NB4 (cell line): ENCODE measurements at regions not wholly inside any gene's neighbourhood (a gene's known extent, or its start where the extent isn't known, plus 50 kb on each side); places are given as distances from the start of the nearest gene placed in this dataset.

Experiments
- DNase-seq: peaks from one replicate; pipeline ENCODE4 v3.0.0; 2010; ENCODE audit warnings: low read depth
- H3K4me3 ChIP-seq: one replicate; pipeline ENCODE4 v1.5.1; 2011; ENCODE audit warnings: mild to moderate bottlenecking, low read depth, low read length, moderate library complexity
- MYC ChIP-seq: IDR thresholded peaks from 2 replicates; pipeline ENCODE4 v1.6.1; 2011; ENCODE audit warnings: low read depth, low read length
- POLR2A ChIP-seq: IDR thresholded peaks from 2 replicates; pipeline ENCODE4 v1.6.1; 2011; ENCODE audit warnings: mild to moderate bottlenecking; ENCODE audit not compliant: insufficient read length; ENCODE audit errors: extremely low read depth
- TF ChIP-seq, protein P1 (sequence below): IDR thresholded peaks from one replicate; pipeline ENCODE4 v1.5.1; 2012; ENCODE audit warnings: low read depth, low read length
- TF ChIP-seq, protein P2 (sequence below): IDR thresholded peaks from 2 replicates; pipeline ENCODE4 v1.6.1; 2011; ENCODE audit warnings: low read depth, low read length

DNA sequence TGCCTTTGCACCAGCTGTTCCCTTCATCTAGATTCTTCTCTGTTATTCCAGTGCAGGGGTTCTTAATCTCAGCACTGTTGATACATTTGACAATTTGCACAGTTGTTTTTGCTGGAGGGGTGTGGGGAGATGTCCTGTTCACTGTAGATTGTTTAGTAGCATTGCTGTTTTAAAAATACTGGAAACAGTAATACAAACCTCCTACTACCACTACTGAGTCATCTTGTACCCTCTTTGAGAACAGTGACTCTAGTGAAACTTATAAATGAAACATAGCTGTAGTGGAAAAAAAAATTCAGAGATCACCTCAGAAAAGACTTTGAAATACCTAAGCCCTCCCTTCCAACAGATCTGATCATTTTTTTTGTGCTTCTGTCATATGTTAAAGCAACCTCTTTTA is 154.8 kb upstream of the TMEM196 start:
- H3K4me3 ChIP-seq: no peak overlapping the region
- DNase-seq: no peak
- TF ChIP-seq POLR2A (no peak), MYC (no peak)
- TF ChIP-seq, protein P1, sequence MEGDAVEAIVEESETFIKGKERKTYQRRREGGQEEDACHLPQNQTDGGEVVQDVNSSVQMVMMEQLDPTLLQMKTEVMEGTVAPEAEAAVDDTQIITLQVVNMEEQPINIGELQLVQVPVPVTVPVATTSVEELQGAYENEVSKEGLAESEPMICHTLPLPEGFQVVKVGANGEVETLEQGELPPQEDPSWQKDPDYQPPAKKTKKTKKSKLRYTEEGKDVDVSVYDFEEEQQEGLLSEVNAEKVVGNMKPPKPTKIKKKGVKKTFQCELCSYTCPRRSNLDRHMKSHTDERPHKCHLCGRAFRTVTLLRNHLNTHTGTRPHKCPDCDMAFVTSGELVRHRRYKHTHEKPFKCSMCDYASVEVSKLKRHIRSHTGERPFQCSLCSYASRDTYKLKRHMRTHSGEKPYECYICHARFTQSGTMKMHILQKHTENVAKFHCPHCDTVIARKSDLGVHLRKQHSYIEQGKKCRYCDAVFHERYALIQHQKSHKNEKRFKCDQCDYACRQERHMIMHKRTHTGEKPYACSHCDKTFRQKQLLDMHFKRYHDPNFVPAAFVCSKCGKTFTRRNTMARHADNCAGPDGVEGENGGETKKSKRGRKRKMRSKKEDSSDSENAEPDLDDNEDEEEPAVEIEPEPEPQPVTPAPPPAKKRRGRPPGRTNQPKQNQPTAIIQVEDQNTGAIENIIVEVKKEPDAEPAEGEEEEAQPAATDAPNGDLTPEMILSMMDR: no peak
- TF ChIP-seq, protein P2, sequence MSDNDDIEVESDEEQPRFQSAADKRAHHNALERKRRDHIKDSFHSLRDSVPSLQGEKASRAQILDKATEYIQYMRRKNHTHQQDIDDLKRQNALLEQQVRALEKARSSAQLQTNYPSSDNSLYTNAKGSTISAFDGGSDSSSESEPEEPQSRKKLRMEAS: no peak

- no peak overlapping the region for H3K4me3 ChIP-seq
- DNase-seq: peak; percentile 7
- TF ChIP-seq, protein P2: no peak
- TF ChIP-seq MYC: no peak
- TF ChIP-seq POLR2A: no peak
- TF ChIP-seq, protein P1: no peak
Observed at GRCh38 chr7:19920705-19921104, 147.3 kb upstream of the TMEM196 start.

DNA sequence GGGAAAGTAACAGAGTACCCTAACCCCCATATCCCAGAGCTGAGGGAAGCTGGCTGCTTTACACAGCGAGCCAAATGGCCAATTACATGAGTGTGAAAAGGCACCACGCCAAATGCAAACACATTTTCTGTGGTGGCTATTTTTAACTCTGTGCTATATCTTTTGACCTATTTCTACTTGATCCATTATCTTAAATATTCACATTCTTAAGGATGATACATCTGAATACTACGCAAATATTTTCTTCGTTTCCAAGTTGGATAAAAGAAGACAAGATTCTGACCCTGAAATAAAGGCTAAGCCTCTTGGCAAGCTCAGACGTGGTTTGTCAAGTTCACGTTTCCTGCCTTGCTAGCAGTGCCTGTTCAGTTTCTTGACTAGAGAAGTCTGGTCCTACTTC is 146.7 kb upstream of the TMEM196 start:
- no peak overlapping the region for H3K4me3 ChIP-seq
- no peak for DNase-seq
- TF ChIP-seq, protein P2: no peak
- no peak for TF ChIP-seq MYC
- no peak for TF ChIP-seq POLR2A
- TF ChIP-seq, protein P1: no peak

GRCh38 chr7:19919261-19920095 is 146.1 kb upstream of the TMEM196 start:
- DNase-seq: no peak
- TF ChIP-seq POLR2A (no peak), MYC (no peak)
- TF ChIP-seq, protein P2: no peak
- TF ChIP-seq, protein P1: no peak
- no peak overlapping the region for H3K4me3 ChIP-seq

- no peak for DNase-seq
- H3K4me3 ChIP-seq: no peak overlapping the region
- TF ChIP-seq POLR2A (no peak), MYC (no peak)
- TF ChIP-seq, protein P1: no peak
Observed at GRCh38 chr7:19916046-19916445, 142.6 kb upstream of the TMEM196 start.

DNA sequence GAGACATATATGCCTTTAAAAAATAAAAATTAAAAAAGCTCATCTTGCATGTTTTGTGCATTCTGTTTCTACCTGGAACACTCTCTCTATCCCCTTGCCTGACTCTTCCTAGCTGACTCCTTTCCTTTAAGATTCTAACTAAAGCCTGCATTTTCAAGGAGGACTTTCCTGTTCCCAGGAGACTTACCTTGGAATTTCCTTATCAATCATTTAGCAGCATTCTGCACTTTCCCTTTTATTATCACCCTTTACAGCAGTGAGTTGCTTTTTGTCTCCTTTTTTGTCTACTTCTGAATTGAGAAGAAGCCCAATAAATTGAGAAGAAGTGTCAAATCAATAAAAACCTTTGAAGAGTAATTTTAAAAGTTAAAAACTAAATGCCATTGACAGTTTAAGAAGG is 142.2 kb upstream of the TMEM196 start:
- DNase-seq: no peak
- no peak overlapping the region for H3K4me3 ChIP-seq
- TF ChIP-seq MYC: no peak
